Smooth muscle cell (in vitro differentiated cells): ENCODE measurements at regions not wholly inside any gene's neighbourhood (a gene's known extent, or its start where the extent isn't known, plus 50 kb on each side); places are given as distances from the start of the nearest gene placed in this dataset.
"Not testable (repeated sequence)": the region's sequence is repeated elsewhere in the genome, so short reads cannot be mapped to it uniquely, and the experiment has no call there.

Source experiments
- DNase-seq: peaks from one replicate; lab custom pipeline; 2025; ENCODE audit not compliant: unreplicated experiment; lab: John Stamatoyannopoulos, UW
- H2AFZ ChIP-seq: fragments of 200-600 bp; sonication (generic); 2 replicates; pipeline ENCODE4 v1.6.0; 2016; ENCODE audit warnings: antibody characterized with exemption, low read depth, mild to moderate bottlenecking
- H3F3A ChIP-seq: fragments of 200-600 bp; sonication (generic); 2 replicates; pipeline ENCODE4 v1.6.0; 2017; ENCODE audit warnings: antibody characterized with exemption, low read depth
- H3K27ac ChIP-seq: fragments of 200-600 bp; sonication (generic); 2 replicates; pipeline ENCODE4 v1.5.1; 2016; ENCODE audit warnings: low read depth, mild to moderate bottlenecking
- H3K27me3 ChIP-seq: fragments of 200-600 bp; sonication (generic); 2 replicates; pipeline ENCODE4 v1.6.1; 2016; ENCODE audit warnings: low read depth, mild to moderate bottlenecking
- H3K36me3 ChIP-seq: fragments of 200-600 bp; sonication (generic); 2 replicates; pipeline ENCODE4 v1.5.1; 2016; ENCODE audit warnings: low read depth
- H3K4me1 ChIP-seq: fragments of 200-600 bp; sonication (generic); 2 replicates; pipeline ENCODE4 v1.5.1; 2016; ENCODE audit warnings: low read depth
- H3K4me2 ChIP-seq: fragments of 200-600 bp; sonication (generic); 2 replicates; pipeline ENCODE4 v1.6.0; 2016; ENCODE audit warnings: mild to moderate bottlenecking
- H3K4me3 ChIP-seq: fragments of 200-600 bp; sonication (generic); 2 replicates; pipeline ENCODE4 v1.5.1; 2016; ENCODE audit warnings: mild to moderate bottlenecking
- H3K79me2 ChIP-seq: fragments of 200-600 bp; sonication (generic); 2 replicates; pipeline ENCODE4 v1.6.0; 2016; ENCODE audit warnings: low read depth, mild to moderate bottlenecking
- H3K9ac ChIP-seq: fragments of 200-600 bp; sonication (generic); 2 replicates; pipeline ENCODE4 v1.6.0; 2016; ENCODE audit warnings: low read depth
- H3K9me3 ChIP-seq: fragments of 200-600 bp; sonication (generic); replicated peaks from 2 replicates; pipeline ENCODE4 v1.5.1; 2016; ENCODE audit warnings: low read depth
- H4K20me1 ChIP-seq: fragments of 200-600 bp; sonication (generic); 2 replicates; pipeline ENCODE4 v1.6.0; 2016; ENCODE audit warnings: low read depth
- WGBS: methylation state at CpG from one replicate; pipeline ENCODE4 v1.1.7; 2016; ENCODE audit warnings: low lambda C conversion rate; 5-methylcytosine and 5-hydroxymethylcytosine counted together
- TF ChIP-seq, protein P1 (sequence below): fragments of 200-600 bp; sonication (generic); IDR thresholded peaks from 2 replicates; pipeline ENCODE4 v1.5.1; 2017; ENCODE audit warnings: borderline replicate concordance, mild to moderate bottlenecking, antibody characterized with exemption; ENCODE audit not compliant: insufficient read depth, poor library complexity, severe bottlenecking

DNA sequence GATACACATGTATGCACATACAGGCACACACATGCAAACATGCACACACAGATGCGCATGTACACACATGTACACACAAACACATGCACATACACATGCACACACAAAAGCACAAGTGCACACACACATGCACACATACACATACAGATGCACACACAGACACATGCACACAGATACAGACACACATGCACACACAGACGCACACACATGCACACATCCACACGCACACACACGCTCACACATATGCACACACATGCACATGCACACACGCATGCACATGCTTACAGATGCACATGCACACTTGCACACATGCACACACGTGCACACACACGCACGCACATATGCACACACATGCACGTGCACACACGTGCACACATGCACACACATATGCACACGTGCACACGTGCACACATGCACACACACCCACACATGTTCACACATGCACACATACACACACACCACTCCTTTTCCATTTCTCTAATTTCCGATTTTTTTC, 283.8 kb upstream of the FRG2C start:
- H3K4me3 ChIP-seq, result no peak overlapping the region
- no peak for DNase-seq
- H3K79me2 ChIP-seq, result no peaks in the 10 kb centered on the region
- TF ChIP-seq, protein P1, sequence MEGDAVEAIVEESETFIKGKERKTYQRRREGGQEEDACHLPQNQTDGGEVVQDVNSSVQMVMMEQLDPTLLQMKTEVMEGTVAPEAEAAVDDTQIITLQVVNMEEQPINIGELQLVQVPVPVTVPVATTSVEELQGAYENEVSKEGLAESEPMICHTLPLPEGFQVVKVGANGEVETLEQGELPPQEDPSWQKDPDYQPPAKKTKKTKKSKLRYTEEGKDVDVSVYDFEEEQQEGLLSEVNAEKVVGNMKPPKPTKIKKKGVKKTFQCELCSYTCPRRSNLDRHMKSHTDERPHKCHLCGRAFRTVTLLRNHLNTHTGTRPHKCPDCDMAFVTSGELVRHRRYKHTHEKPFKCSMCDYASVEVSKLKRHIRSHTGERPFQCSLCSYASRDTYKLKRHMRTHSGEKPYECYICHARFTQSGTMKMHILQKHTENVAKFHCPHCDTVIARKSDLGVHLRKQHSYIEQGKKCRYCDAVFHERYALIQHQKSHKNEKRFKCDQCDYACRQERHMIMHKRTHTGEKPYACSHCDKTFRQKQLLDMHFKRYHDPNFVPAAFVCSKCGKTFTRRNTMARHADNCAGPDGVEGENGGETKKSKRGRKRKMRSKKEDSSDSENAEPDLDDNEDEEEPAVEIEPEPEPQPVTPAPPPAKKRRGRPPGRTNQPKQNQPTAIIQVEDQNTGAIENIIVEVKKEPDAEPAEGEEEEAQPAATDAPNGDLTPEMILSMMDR, result no peak
- no peaks in the 10 kb centered on the region for H3F3A ChIP-seq
- H3K9me3 ChIP-seq, result no peaks in the 10 kb centered on the region
- no peak overlapping the region for H3K9ac ChIP-seq
- H3K27me3 ChIP-seq, result peaks cover under 1% of the 10 kb centered on the region
- no peak overlapping the region for H3K4me2 ChIP-seq
- no peak overlapping the region for H3K27ac ChIP-seq
- no peaks in the 10 kb centered on the region for H4K20me1 ChIP-seq
- no peaks in the 10 kb centered on the region for H3K4me1 ChIP-seq
- WGBS, result 96% methylated on average over 13 of the region's 13 CpGs
- H3K36me3 ChIP-seq, result no peaks in the 10 kb centered on the region
- no peak overlapping the region for H2AFZ ChIP-seq

DNA sequence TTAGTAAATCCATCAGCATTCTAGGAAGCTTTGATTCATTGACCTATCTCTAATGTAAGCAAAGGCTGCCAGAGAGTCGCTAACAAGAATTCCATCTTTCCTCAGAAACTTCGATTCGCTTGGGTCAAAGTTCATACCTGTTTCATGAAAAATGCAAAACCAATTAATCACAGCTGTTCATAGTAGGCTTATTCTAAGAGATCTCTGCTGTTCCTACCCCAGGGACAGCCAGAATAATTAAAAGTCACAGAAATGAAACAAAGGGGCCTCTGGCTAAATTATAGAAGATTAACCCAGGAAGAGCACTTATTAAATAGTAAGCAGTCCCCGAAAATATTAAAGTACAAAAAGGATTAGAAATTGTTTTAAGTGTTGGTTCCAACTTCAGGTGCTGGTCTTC, 280.1 kb upstream of the FRG2C start:
- not testable (repeated sequence) for H3K4me3 ChIP-seq, H3K4me1 ChIP-seq, H3K9me3 ChIP-seq, H4K20me1 ChIP-seq, H3K4me2 ChIP-seq, H3K36me3 ChIP-seq, DNase-seq, H2AFZ ChIP-seq, H3K9ac ChIP-seq, H3F3A ChIP-seq, H3K27me3 ChIP-seq, H3K27ac ChIP-seq, H3K79me2 ChIP-seq
- 96% methylated on average over 4 of the region's 4 CpGs for WGBS

DNA sequence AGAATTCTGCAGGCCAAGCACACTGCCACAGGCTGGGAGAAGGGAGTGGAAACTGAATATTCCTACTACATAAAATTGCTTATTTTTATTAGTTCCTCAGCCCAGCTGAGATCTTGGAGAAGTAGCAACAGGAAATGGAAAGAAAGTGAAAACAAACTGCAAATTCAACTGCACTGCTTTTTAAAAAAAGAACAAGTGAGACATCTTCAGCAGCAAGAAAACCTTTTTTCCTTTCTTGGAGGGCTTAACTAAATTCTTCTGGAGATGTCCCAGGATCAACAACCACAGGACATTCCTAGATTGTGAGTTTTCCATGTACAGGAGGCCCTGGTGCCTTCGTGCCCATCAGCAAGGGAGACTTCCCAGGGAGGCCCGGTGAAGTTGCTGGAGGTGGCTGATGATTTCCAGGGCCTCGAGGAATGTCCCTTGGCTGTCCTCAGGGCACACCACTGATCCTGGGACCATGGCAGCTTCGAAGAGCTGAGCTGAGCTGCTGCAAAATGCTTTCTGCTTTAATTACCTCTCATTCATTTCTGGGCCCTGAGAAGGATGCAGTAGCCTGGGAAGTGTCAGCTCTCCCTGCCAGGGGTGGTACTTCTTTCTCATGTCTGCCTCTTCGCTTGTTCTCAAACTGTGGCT, 275.5 kb upstream of the FRG2C start:
- DNase-seq, H3K27me3 ChIP-seq, H3K36me3 ChIP-seq, H3K79me2 ChIP-seq, H3K9ac ChIP-seq, H3K9me3 ChIP-seq, H3F3A ChIP-seq, H2AFZ ChIP-seq, H3K27ac ChIP-seq, H3K4me1 ChIP-seq, H4K20me1 ChIP-seq, H3K4me2 ChIP-seq, H3K4me3 ChIP-seq: not testable (repeated sequence)
- 47% methylated on average over 5 of the region's 5 CpGs for WGBS

DNA sequence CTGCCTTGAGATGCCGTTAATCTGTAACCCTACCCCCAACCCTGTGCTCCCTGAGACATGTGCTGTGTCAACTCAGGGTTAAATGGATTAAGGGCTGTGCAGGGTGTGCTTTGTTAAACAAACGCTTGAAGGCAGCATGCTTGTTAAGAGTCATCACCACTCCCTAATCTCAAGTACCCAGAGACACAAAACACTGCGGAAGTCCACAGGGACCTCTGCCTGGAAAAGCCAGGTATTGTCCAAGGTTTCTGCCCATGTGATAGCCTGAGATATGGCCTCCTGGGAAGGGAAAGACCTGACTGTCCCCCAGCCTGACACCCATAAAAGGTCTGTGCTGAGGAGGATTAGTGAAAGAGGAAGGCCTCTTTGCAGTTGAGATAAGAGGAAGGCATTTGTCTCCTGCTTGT, 270.8 kb upstream of the FRG2C start:
- H4K20me1 ChIP-seq, H3F3A ChIP-seq, H3K4me2 ChIP-seq, DNase-seq, H3K4me3 ChIP-seq, H3K36me3 ChIP-seq, H2AFZ ChIP-seq, H3K27me3 ChIP-seq, H3K9me3 ChIP-seq, H3K9ac ChIP-seq, H3K79me2 ChIP-seq, H3K4me1 ChIP-seq, H3K27ac ChIP-seq: not testable (repeated sequence)
- 28% methylated on average over 3 of the region's 3 CpGs for WGBS

DNA sequence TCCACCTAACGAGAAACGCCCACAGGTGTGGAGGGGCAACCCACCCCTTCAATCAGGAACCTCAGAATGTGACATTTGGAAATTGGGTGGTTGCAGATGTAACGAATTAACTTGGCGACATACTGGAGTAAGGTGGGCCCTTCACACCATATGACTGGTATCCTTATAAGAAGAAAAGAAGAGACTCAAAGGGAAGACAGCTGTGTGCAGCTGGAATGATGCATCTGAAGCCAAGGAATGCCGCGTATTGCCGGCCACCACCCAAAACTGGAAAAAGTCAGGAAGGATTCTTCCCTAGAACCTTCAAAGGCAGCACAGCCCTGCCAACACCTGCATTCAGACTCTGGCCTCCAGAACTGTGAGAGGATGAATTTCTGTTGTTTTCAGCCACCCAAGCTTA, 270.0 kb upstream of the FRG2C start:
- 92% methylated on average over 7 of the region's 7 CpGs for WGBS
- not testable (repeated sequence) for H3K27ac ChIP-seq

DNA sequence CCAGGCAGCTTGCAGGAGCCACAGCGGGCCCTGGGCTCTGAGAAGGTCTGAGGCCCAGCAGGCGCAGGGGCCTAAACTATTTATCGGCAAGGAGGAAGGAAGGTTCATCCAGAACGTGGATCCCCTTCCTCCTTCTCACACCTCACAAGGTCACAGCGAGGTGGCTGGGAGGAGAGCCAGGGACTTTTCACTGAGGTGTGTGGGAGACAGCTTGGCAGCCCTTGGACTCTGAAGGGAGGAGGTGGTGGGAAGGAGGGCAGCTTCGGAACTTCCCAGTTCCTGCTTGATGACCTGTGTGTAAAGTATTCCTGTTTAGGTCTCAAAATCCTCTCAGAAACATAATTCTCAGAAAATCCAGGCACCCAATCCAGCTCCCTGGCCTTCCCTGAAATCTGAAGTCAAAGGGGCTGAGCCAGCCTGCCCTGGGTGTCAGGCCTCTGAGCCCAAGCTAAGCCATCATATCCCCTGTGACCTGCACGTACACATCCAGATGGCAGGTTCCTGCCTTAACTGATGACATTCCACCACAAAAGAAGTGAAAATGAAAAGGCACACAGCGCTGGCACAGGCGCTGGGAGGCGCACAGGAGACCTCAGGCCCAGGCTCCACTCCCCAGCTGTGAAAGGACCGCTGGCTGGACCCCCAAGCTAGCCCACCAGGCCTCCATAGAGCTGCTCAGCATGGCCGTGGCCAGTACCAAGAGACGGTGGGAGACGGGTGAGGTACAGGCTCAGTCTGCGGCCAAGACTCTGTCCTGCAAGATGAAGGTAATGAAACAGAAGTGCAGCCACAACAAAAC, 269.4 kb upstream of the FRG2C start:
- not testable (repeated sequence) for DNase-seq, H3K79me2 ChIP-seq

More for the DNA sequence above, 270.0 kb upstream of the FRG2C start:
- H3K9me3 ChIP-seq, H3K4me3 ChIP-seq, H3K36me3 ChIP-seq, H3K4me1 ChIP-seq, H4K20me1 ChIP-seq, H3K79me2 ChIP-seq, DNase-seq, H3F3A ChIP-seq, H3K27me3 ChIP-seq, H3K9ac ChIP-seq, H3K4me2 ChIP-seq, H2AFZ ChIP-seq: not testable (repeated sequence)

More for the DNA sequence above, 269.4 kb upstream of the FRG2C start:
- H3K9me3 ChIP-seq, H3K27me3 ChIP-seq, H3F3A ChIP-seq, H3K4me3 ChIP-seq, H3K4me2 ChIP-seq, H4K20me1 ChIP-seq, H3K9ac ChIP-seq, H3K36me3 ChIP-seq, H2AFZ ChIP-seq, H3K4me1 ChIP-seq, H3K27ac ChIP-seq: not testable (repeated sequence)
- WGBS, result 87% methylated on average over 15 of the region's 15 CpGs
